ENCODE measurements at regions not wholly inside any gene's neighbourhood (a gene's known extent, or its start where the extent isn't known, plus 50 kb on each side); places are given as distances from the start of the nearest gene placed in this dataset.

GRCh38 chr5:154135125-154135817, 55.3 kb upstream of the GALNT10 start:
- no peak for DNase-seq (ENCODE audit: extremely low spot score)
- POLR2A ChIA-PET, result interaction anchor here (0.7 kb wide), 1 partner anchor 8 kb away, joined by 4 read pairs; no protein-coding TSS in a partner anchor
- CTCF ChIA-PET, result interaction anchor here (1.3 kb wide), 1 partner anchor 63 kb away, joined by 3 read pairs; no protein-coding TSS in a partner anchor
- no peak for TF ChIP-seq CTCF (IDR thresholded peaks at IDR 0.05; ENCODE audit: control extremely low read depth, extremely low read depth, low read depth, missing control alignments)

- CTCF ChIA-PET, result interaction anchor here (1.3 kb wide), 1 partner anchor 64 kb away, joined by 3 read pairs; no protein-coding TSS in a partner anchor
- no peak for DNase-seq (ENCODE audit: extremely low spot score)
- no peak for TF ChIP-seq CTCF (IDR thresholded peaks at IDR 0.05; ENCODE audit: control extremely low read depth, extremely low read depth, low read depth, missing control alignments)
- POLR2A ChIA-PET, result no interaction called here
Measured at GRCh38 chr5:154136141-154136540, 54.4 kb upstream of the GALNT10 start.

GRCh38 chr5:154138701-154139100, 51.8 kb upstream of the GALNT10 start:
- ChIA-PET CTCF (interaction anchor here (1.1 to 1.5 kb wide), 3 partner anchors 9 to 66 kb away, joined by 3 to 4 read pairs (median 3); no protein-coding TSS in a partner anchor), POLR2A (no interaction called here)
- TF ChIP-seq CTCF (IDR thresholded peaks at IDR 0.05; ENCODE audit: control extremely low read depth, extremely low read depth, low read depth, missing control alignments), result no peak
- DNase-seq (ENCODE audit: extremely low spot score), result no peak

GRCh38 chr5:154140381-154140780, 50.2 kb upstream of the GALNT10 start:
- no peak for DNase-seq (ENCODE audit: extremely low spot score)
- no peak for TF ChIP-seq CTCF (IDR thresholded peaks at IDR 0.05; ENCODE audit: control extremely low read depth, extremely low read depth, low read depth, missing control alignments)
- ChIA-PET CTCF (no interaction called here), POLR2A (no interaction called here)
